ENCODE measurements at regions not wholly inside any gene's neighbourhood (a gene's known extent, or its start where the extent isn't known, plus 50 kb on each side); places are given as distances from the start of the nearest gene placed in this dataset.

- TF ChIP-seq CTCF (IDR thresholded peaks at IDR 0.05): no peak
- TF ChIP-seq POLR2AphosphoS5 (IDR thresholded peaks at IDR 0.05): no peak
- no peak for TF ChIP-seq POLR2A (IDR thresholded peaks at IDR 0.05; ENCODE audit: low read depth)
- no peak for TF ChIP-seq EP300 (IDR thresholded peaks at IDR 0.05)
Measured at GRCh38 chr11:91170711-91171110, 947.9 kb upstream of the CHORDC1 start.
